Stomach (tissue), 8 donors: ENCODE measurements at regions not wholly inside any gene's neighbourhood (a gene's known extent, or its start where the extent isn't known, plus 50 kb on each side); places are given as distances from the start of the nearest gene placed in this dataset.

ENCODE experiments used
- DNase-seq, 2 donors: peaks; one replicate each; pipeline versions ENCODE4 v3.0.0 to v3.0.0-alpha.2; 2013 to 2019
- H3K27ac ChIP-seq, 5 donors: fragments of 200-600 bp in 4 of 5; sonication (generic) in 4 of 5; one replicate each; pipeline ENCODE4 v1.5.1; 2013 to 2019; ENCODE audit warnings: mild to moderate bottlenecking in 1 of 5, moderate library complexity in 1 of 5
- H3K27me3 ChIP-seq, 3 donors: fragments of 200-600 bp; sonication (generic); one replicate each; pipeline ENCODE4 v1.5.1; 2017 to 2019; ENCODE audit warnings: mixed run types in 1 of 3
- H3K36me3 ChIP-seq, 4 donors: fragments of 200-600 bp; sonication (generic); 1 replicate in 3 of 4; 2 replicates in 1 of 4; pipeline ENCODE4 v1.5.1; 2016 to 2019
- H3K4me1 ChIP-seq, 4 donors: fragments of 200-600 bp; sonication (generic); one replicate each; pipeline ENCODE4 v1.5.1; 2016 to 2019
- H3K4me3 ChIP-seq, 4 donors: fragments of 200-600 bp; sonication (generic) in 3 of 4; one replicate each; pipeline ENCODE4 v1.5.1; 2016 to 2019; ENCODE audit warnings: mild to moderate bottlenecking in 1 of 4
- H3K9me3 ChIP-seq, 4 donors: fragments of 200-600 bp; sonication (generic); one replicate each; pipeline ENCODE4 v1.5.1; 2016 to 2019
- CTCF ChIP-seq, 7 experiments: fragments of 450-650 bp in 4 of 7; fragments of 200-600 bp in 3 of 7; sonication (generic) in 3 of 7; IDR thresholded peaks; one replicate each; pipeline ENCODE4 v1.5.1; 2016 to 2019; ENCODE audit warnings: antibody characterized with exemption in 7 of 7, control low read depth in 2 of 7, mild to moderate bottlenecking in 1 of 7
- EP300 ChIP-seq: sonication (generic); formaldehyde crosslinking; IDR thresholded peaks from one replicate; pipeline ENCODE4 v1.6.1; 2017; ENCODE audit warnings: antibody characterized with exemption
- POLR2A ChIP-seq, 4 donors: fragments of 450-650 bp; IDR thresholded peaks; one replicate each; pipeline ENCODE4 v1.6.1; 2016; ENCODE audit warnings: antibody characterized with exemption in 4 of 4, control low read depth in 2 of 4, mild to moderate bottlenecking in 1 of 4, moderate library complexity in 1 of 4
- POLR2AphosphoS5 ChIP-seq, 3 donors: sonication (generic); formaldehyde crosslinking; IDR thresholded peaks; one replicate each; pipeline ENCODE4 v1.6.1; 2016; ENCODE audit warnings: antibody characterized with exemption in 3 of 3
- WGBS, 5 donors: extraction: QIAGEN DNeasy Blood & Tissue Kit in 3 of 5; methylation state at CpG; one replicate each; pipeline versions ENCODE4 v1.1.5 to v1.1.7; 2013 to 2018; 5-methylcytosine and 5-hydroxymethylcytosine counted together
- intact Hi-C: fragments of 100-400 bp; cut with DNase I; formaldehyde crosslinking; loops from one replicate; pipeline ENCODE4 v1.15.1; 2023; ENCODE audit warnings: low total_unique reads
- donor health status: healthy with polysubstance abuse.
- donor health status: Bipolar disorder and iron deficiency.
- donor health status: healthy.

DNA sequence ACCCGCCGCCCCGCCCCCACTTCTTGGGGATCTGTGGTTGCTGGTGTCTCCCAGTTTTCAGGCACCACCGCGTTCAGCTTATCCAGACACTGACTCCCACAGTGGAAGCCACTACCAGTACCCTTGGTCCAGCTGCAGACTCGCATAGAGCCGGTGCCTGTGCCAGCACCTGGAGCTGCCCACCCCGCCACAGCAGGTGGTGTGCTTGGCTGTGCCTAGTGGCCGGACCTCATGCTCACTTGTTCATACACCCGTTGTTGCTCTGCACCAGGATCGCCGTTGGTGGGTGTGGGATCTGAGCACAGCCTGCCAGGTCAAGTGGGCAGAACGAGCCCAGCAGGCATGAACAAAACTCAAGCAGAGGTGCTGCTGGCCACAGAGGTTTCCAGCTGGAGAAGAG lies 673.2 kb downstream of the RERGL start:
- Histone ChIP-seq H3K27me3 (no peaks in the 10 kb centered on the region), H3K9me3 (peaks cover 0 to 17% (median 10%) of the 10 kb centered on the region in 4 donors), H3K4me1 (no peaks in the 10 kb centered on the region), H3K27ac (no peak overlapping the region), H3K36me3 (no peaks in the 10 kb centered on the region), H3K4me3 (no peak overlapping the region)
- 89 to 94% (median 92%) methylated on average over 13 of the region's 13 CpGs for WGBS, 5 donors
- no peak for TF ChIP-seq EP300
- TF ChIP-seq POLR2AphosphoS5 (IDR thresholded peaks at IDR 0.05) = no peak
- no peak for TF ChIP-seq CTCF (IDR thresholded peaks at IDR 0.05)
- intact Hi-C loops = no loop called here
- no peak for DNase-seq

GRCh38 chr12:17414596-17414995 lies 675.4 kb downstream of the RERGL start:
- peaks cover 0 to 20% (median 11%) of the 10 kb centered on the region in 4 donors for H3K9me3 ChIP-seq
- no peak overlapping the region for H3K27ac ChIP-seq
- H3K36me3 ChIP-seq = no peaks in the 10 kb centered on the region
- DNase-seq = no peak
- no peak for TF ChIP-seq POLR2A (IDR thresholded peaks at IDR 0.05)
- no peak for TF ChIP-seq EP300
- TF ChIP-seq CTCF (IDR thresholded peaks at IDR 0.05) = no peak
- TF ChIP-seq POLR2AphosphoS5 (IDR thresholded peaks at IDR 0.05) = no peak
- no peaks in the 10 kb centered on the region for H3K4me1 ChIP-seq
- intact Hi-C loops = no loop called here
- no peak overlapping the region for H3K4me3 ChIP-seq
- no peaks in the 10 kb centered on the region for H3K27me3 ChIP-seq

DNA sequence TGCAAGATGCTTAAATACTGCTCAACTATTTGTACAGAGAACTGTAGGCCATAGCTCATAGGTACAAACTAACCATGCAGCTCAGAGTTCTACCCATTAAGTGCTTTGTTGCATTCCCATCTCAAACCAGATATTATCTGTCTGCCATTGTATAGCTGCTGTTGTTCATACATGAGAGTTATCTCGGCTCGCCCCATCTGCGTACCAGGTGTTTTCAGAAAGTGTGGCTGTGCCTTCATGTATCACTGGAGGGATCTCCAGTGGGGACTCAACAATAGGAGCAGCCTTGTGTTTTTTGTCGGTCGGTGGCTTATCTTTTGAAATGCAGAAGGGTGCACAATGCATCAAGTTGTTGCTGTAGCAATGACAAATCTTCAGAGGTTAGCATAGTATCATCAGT lies 678.3 kb downstream of the RERGL start:
- Histone ChIP-seq H3K9me3 (peaks cover 0 to 17% (median 8%) of the 10 kb centered on the region in 4 donors), H3K4me3 (no peak overlapping the region), H3K36me3 (no peaks in the 10 kb centered on the region), H3K27ac (no peak overlapping the region), H3K4me1 (no peaks in the 10 kb centered on the region), H3K27me3 (no peaks in the 10 kb centered on the region)
- DNase-seq = no peak
- WGBS, 5 donors = 85 to 94% (median 86%) methylated on average over 5 of the region's 5 CpGs
- intact Hi-C loops = no loop called here
- TF ChIP-seq POLR2AphosphoS5 (IDR thresholded peaks at IDR 0.05) (no peak), CTCF (IDR thresholded peaks at IDR 0.05) (no peak), POLR2A (IDR thresholded peaks at IDR 0.05) (no peak), EP300 (no peak)

- peaks cover 0 to 16% (median 0%) of the 10 kb centered on the region in 4 donors for H3K9me3 ChIP-seq
- TF ChIP-seq EP300 = no peak
- TF ChIP-seq POLR2A (IDR thresholded peaks at IDR 0.05) = no peak
- no peak for TF ChIP-seq POLR2AphosphoS5 (IDR thresholded peaks at IDR 0.05)
- TF ChIP-seq CTCF (IDR thresholded peaks at IDR 0.05) = no peak
- WGBS, 5 donors = 77 to 89% (median 86%) methylated on average over 4 of the region's 4 CpGs
- H3K4me1 ChIP-seq = no peaks in the 10 kb centered on the region
- no peak overlapping the region for H3K4me3 ChIP-seq
- H3K27me3 ChIP-seq = no peaks in the 10 kb centered on the region
- H3K27ac ChIP-seq = no peak overlapping the region
- DNase-seq = no peak
- intact Hi-C loops = no loop called here
- H3K36me3 ChIP-seq = no peaks in the 10 kb centered on the region
These were observed 701.3 kb downstream of the RERGL start for GRCh38 chr12:17388679-17389078.

DNA sequence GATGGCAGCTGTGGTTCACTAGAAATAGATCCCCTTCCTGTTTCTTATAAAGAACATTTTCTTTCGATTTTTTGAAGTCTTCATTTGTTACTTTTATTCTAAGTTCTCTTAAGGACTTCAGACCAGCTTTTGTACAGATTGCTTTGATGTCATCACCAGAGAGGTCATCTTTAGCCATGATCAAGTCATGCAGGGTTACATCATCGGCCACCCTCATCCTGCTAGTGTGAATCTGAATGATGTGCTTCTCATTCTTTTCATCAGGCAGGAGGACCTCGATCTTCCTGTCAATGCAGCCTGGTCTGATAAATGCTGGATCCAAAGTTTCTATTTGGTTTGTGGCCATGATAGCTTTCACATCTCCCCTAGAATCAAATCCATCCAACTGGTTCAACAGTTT lies 706.7 kb downstream of the RERGL start:
- WGBS, 5 donors = 73 to 85% (median 76%) methylated on average over 3 of the region's 3 CpGs
- H3K9me3 ChIP-seq = peaks cover 0 to 7% (median 0%) of the 10 kb centered on the region in 4 donors
- TF ChIP-seq POLR2AphosphoS5 (IDR thresholded peaks at IDR 0.05) = no peak
- TF ChIP-seq CTCF (IDR thresholded peaks at IDR 0.05) = no peak
- no peak for TF ChIP-seq POLR2A (IDR thresholded peaks at IDR 0.05)
- no peak for TF ChIP-seq EP300
- H3K27me3 ChIP-seq = no peaks in the 10 kb centered on the region
- no peak overlapping the region for H3K4me3 ChIP-seq
- H3K36me3 ChIP-seq = no peaks in the 10 kb centered on the region
- no peak for DNase-seq
- no peaks in the 10 kb centered on the region for H3K4me1 ChIP-seq
- intact Hi-C loops = no loop called here
- no peak overlapping the region for H3K27ac ChIP-seq
